ENCODE measurements at regions not wholly inside any gene's neighbourhood (a gene's known extent, or its start where the extent isn't known, plus 50 kb on each side); places are given as distances from the start of the nearest gene placed in this dataset.

DNA sequence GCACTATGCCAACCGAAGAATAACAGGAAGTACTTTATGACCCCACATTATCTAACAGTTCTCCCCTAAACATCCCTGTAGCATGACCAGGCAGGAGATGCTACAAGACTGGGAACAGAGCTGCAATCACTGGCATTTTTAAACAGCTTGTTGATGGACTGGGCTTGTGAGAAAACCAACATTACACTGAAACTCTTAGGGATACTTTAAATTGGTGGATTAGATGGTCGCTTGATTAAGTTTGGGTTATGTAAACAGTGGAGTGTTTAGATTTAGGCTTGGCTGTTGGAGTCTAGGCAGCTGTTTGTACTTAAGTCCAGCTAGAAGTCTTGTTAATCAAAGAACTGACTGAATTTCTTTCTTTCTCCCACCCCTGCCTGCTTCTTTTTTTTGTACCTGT is 234.1 kb upstream of the BMP2 start:
- no peaks in the 10 kb centered on the region for H3K36me3 ChIP-seq (ENCODE audit: insufficient read depth, insufficient read length, low read length)
- no peaks in the 10 kb centered on the region for H3K4me1 ChIP-seq (ENCODE audit: insufficient read depth, insufficient read length)
- TF ChIP-seq ZNF274 (IDR thresholded peaks at IDR 0.05; ENCODE audit: low read depth, low read length) (no peak), YY1 (IDR thresholded peaks at IDR 0.05; ENCODE audit: insufficient read depth, insufficient read length) (no peak), SUZ12 (IDR thresholded peaks at IDR 0.05; ENCODE audit: extremely low read depth, insufficient read depth, insufficient read length) (no peak)
- no peak overlapping the region for H3K9ac ChIP-seq (ENCODE audit: insufficient read length, low read depth)
- H3K27me3 ChIP-seq (ENCODE audit: insufficient read depth, insufficient read length), result no peaks in the 10 kb centered on the region
- no peaks in the 10 kb centered on the region for H3K9me3 ChIP-seq (ENCODE audit: insufficient read depth, low read length)
- DNase-seq (ENCODE audit: low read depth, low spot score), result no peak
- no peak overlapping the region for H3K4me3 ChIP-seq (ENCODE audit: insufficient read length, low read depth)

DNA sequence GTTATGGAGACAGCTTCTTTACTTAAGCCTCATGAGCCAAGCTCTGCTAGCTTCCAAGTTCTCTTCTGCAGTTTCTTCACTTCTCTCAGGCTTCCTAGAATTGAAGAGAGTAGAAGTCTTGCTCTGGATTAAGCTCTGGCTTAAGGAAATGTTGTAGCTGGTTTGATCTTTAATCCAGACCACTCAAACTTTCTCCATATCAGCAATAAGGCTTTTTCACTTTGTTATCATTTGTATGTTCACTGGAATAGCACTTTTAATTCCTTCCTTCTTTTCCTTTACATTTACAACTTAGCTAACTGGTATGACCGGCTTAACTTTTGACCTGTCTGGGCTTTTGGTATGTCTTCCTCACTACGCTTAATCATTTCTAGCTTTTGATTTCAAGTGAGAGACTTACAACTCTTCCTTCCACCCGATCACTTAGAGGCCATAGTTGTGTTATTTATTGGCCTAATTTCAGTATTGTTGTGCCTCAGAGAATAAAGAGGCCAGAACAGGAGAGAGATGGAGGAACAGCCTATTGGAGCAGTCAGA is 236.6 kb upstream of the BMP2 start:
- no peak overlapping the region for H3K9ac ChIP-seq (ENCODE audit: insufficient read length, low read depth)
- no peaks in the 10 kb centered on the region for H3K4me1 ChIP-seq (ENCODE audit: insufficient read depth, insufficient read length)
- TF ChIP-seq YY1 (IDR thresholded peaks at IDR 0.05; ENCODE audit: insufficient read depth, insufficient read length), result no peak
- no peak for TF ChIP-seq SUZ12 (IDR thresholded peaks at IDR 0.05; ENCODE audit: extremely low read depth, insufficient read depth, insufficient read length)
- TF ChIP-seq ZNF274 (IDR thresholded peaks at IDR 0.05; ENCODE audit: low read depth, low read length), result no peak
- H3K4me3 ChIP-seq (ENCODE audit: insufficient read length, low read depth), result no peak overlapping the region
- DNase-seq (ENCODE audit: low read depth, low spot score), result no peak
- no peaks in the 10 kb centered on the region for H3K27me3 ChIP-seq (ENCODE audit: insufficient read depth, insufficient read length)
- no peaks in the 10 kb centered on the region for H3K36me3 ChIP-seq (ENCODE audit: insufficient read depth, insufficient read length, low read length)
- H3K9me3 ChIP-seq (ENCODE audit: insufficient read depth, low read length), result no peaks in the 10 kb centered on the region

DNA sequence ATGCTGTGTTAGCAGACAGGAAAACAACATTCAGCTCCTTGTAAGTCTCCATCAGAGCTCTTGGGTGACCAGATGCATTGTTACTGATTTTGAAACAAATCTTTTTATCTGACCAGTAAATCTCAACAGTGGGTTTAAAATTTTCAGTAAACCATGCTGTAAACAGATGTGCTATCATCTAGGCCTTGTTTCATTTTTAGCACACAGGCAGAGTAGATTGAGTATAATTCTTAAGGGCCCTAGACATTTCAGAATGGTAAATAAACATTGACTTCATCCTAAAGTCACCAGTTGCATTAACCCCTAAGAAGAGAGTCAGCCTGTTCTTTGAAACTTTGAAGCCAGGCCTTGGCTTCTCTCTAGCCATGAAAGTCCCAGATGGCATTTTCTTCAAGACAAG is 237.2 kb upstream of the BMP2 start:
- TF ChIP-seq ZNF274 (IDR thresholded peaks at IDR 0.05; ENCODE audit: low read depth, low read length) (no peak), SUZ12 (IDR thresholded peaks at IDR 0.05; ENCODE audit: extremely low read depth, insufficient read depth, insufficient read length) (no peak), YY1 (IDR thresholded peaks at IDR 0.05; ENCODE audit: insufficient read depth, insufficient read length) (no peak)
- no peaks in the 10 kb centered on the region for H3K4me1 ChIP-seq (ENCODE audit: insufficient read depth, insufficient read length)
- H3K9ac ChIP-seq (ENCODE audit: insufficient read length, low read depth), result no peak overlapping the region
- H3K36me3 ChIP-seq (ENCODE audit: insufficient read depth, insufficient read length, low read length), result no peaks in the 10 kb centered on the region
- no peak for DNase-seq (ENCODE audit: low read depth, low spot score)
- H3K27me3 ChIP-seq (ENCODE audit: insufficient read depth, insufficient read length), result no peaks in the 10 kb centered on the region
- no peaks in the 10 kb centered on the region for H3K9me3 ChIP-seq (ENCODE audit: insufficient read depth, low read length)
- H3K4me3 ChIP-seq (ENCODE audit: insufficient read length, low read depth), result no peak overlapping the region

DNA sequence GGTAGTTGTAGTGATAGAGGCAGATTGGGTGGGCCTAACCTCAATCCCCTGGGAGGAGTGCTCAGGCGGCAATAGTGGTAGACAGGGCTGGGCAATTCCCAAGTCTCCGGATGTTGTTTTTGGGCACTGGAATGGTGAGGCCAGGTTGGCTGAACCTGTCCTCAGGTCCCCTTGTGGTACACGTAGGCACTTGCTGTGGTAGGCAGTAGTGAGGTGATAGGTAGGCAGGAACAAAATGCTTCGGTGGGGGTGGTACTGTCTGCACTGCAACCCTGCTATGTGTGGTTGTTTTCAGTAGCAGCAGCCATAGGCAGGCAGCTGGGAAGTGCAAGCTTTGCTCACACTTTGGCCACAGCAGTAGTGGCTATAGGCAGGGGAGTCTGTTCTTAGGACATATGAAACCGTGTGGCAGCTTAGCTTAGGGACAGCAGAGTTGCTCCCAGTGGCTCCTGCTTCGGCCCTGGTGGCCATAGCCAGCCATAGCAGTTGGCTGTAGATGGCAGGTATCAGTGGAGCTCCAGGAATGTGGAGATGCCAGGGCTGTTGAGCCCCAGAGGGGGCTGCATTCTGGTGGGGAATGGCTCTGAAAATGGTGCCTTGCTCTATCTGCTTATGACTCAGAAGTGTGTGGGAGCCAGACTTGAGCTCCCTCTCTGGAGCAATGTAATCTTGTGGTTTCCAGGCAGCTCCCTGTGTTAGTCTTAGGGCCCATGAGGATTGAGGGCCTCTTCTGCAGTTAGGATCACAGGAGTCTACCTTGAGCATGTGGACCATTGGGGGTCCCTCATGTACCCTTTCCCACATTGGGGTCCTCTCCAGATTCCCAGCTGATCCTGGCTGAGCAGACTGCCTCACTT is 241.8 kb upstream of the BMP2 start:
- H3K9ac ChIP-seq (ENCODE audit: insufficient read length, low read depth), result no peak overlapping the region

DNA sequence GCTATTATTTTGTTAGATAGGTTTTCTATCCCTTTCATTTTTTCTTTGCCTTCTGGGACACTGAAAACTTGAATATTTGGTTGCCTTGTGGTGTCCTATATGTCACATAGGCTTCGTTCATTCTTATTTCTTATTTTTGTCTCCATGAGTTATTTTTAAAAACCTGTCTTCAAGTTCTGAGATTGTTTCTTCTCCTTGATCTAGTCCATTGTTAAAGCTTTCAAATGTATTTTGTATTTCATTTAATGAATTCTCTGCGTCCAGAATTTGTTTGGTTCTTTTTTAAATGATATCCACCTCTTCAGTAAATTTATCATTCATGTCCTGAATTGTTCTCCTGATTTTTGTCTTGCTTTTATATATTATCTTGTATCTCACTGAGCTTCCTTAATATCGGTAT is 243.2 kb upstream of the BMP2 start:
- DNase-seq (ENCODE audit: low read depth, low spot score), result no peak
- no peaks in the 10 kb centered on the region for H3K9me3 ChIP-seq (ENCODE audit: insufficient read depth, low read length)
- H3K27me3 ChIP-seq (ENCODE audit: insufficient read depth, insufficient read length), result no peaks in the 10 kb centered on the region
- no peaks in the 10 kb centered on the region for H3K4me1 ChIP-seq (ENCODE audit: insufficient read depth, insufficient read length)
- H3K36me3 ChIP-seq (ENCODE audit: insufficient read depth, insufficient read length, low read length), result no peaks in the 10 kb centered on the region
- no peak for TF ChIP-seq YY1 (IDR thresholded peaks at IDR 0.05; ENCODE audit: insufficient read depth, insufficient read length)
- H3K4me3 ChIP-seq (ENCODE audit: insufficient read length, low read depth), result no peak overlapping the region
- no peak overlapping the region for H3K9ac ChIP-seq (ENCODE audit: insufficient read length, low read depth)

More for the DNA sequence above, 241.8 kb upstream of the BMP2 start:
- no peaks in the 10 kb centered on the region for H3K27me3 ChIP-seq (ENCODE audit: insufficient read depth, insufficient read length)
- H3K9me3 ChIP-seq (ENCODE audit: insufficient read depth, low read length), result no peaks in the 10 kb centered on the region
- TF ChIP-seq YY1 (IDR thresholded peaks at IDR 0.05; ENCODE audit: insufficient read depth, insufficient read length), result no peak
- no peak for TF ChIP-seq ZNF274 (IDR thresholded peaks at IDR 0.05; ENCODE audit: low read depth, low read length)
- no peak for TF ChIP-seq SUZ12 (IDR thresholded peaks at IDR 0.05; ENCODE audit: extremely low read depth, insufficient read depth, insufficient read length)
- no peaks in the 10 kb centered on the region for H3K36me3 ChIP-seq (ENCODE audit: insufficient read depth, insufficient read length, low read length)
- no peak overlapping the region for H3K4me3 ChIP-seq (ENCODE audit: insufficient read length, low read depth)
- H3K4me1 ChIP-seq (ENCODE audit: insufficient read depth, insufficient read length), result no peaks in the 10 kb centered on the region
- DNase-seq (ENCODE audit: low read depth, low spot score), result peak; percentile 18

DNA sequence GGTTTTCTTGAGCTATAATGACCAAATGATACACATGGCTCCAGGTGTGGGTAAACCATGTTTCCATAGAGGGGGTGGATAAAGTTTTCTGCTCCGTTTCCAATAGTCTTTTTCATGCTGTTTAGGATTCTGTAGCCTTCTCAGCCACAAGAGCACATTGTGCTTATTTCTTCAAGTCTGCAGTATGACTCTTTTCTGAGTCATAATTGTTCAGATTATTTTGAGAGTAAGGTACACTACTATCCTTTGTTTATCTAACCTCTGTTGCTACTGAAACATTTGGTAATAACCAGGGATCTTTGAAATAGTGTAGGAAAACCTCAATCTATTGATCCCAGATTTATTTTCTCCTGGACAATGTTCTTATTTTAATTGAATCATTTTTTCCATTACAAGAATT is 247.9 kb upstream of the BMP2 start:
- Histone ChIP-seq H3K4me1 (ENCODE audit: insufficient read depth, insufficient read length) (no peaks in the 10 kb centered on the region), H3K9ac (ENCODE audit: insufficient read length, low read depth) (no peak overlapping the region), H3K27me3 (ENCODE audit: insufficient read depth, insufficient read length) (no peaks in the 10 kb centered on the region), H3K9me3 (ENCODE audit: insufficient read depth, low read length) (no peaks in the 10 kb centered on the region), H3K36me3 (ENCODE audit: insufficient read depth, insufficient read length, low read length) (no peaks in the 10 kb centered on the region), H3K4me3 (ENCODE audit: insufficient read length, low read depth) (no peak overlapping the region)
- no peak for DNase-seq (ENCODE audit: low read depth, low spot score)
- no peak for TF ChIP-seq YY1 (IDR thresholded peaks at IDR 0.05; ENCODE audit: insufficient read depth, insufficient read length)
- no peak for TF ChIP-seq SUZ12 (IDR thresholded peaks at IDR 0.05; ENCODE audit: extremely low read depth, insufficient read depth, insufficient read length)
- no peak for TF ChIP-seq ZNF274 (IDR thresholded peaks at IDR 0.05; ENCODE audit: low read depth, low read length)

DNA sequence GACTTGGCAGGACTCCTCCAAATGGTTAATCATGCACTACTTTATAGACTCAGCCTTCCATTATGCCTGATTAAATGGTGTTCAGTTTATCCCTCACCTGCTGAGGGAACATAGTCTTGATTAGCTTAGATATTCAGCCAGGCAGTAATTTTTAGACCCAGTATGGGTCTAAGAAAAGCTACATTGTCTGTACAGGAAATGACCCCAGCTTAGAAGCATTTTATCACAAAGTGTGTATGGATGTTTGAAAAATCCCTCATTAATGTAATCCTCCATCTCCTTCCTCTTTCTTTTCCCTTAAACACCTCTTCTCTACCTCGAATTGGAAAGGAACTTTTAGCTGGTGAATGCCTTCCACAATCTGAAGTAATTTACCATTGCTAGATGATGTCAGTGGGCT is 252.2 kb upstream of the BMP2 start:
- no peak for TF ChIP-seq ZNF274 (IDR thresholded peaks at IDR 0.05; ENCODE audit: low read depth, low read length)
- TF ChIP-seq SUZ12 (IDR thresholded peaks at IDR 0.05; ENCODE audit: extremely low read depth, insufficient read depth, insufficient read length), result no peak
- TF ChIP-seq YY1 (IDR thresholded peaks at IDR 0.05; ENCODE audit: insufficient read depth, insufficient read length), result no peak

More for the DNA sequence above, 252.2 kb upstream of the BMP2 start:
- Histone ChIP-seq H3K27me3 (ENCODE audit: insufficient read depth, insufficient read length) (no peaks in the 10 kb centered on the region), H3K9ac (ENCODE audit: insufficient read length, low read depth) (no peak overlapping the region), H3K4me1 (ENCODE audit: insufficient read depth, insufficient read length) (no peaks in the 10 kb centered on the region), H3K36me3 (ENCODE audit: insufficient read depth, insufficient read length, low read length) (no peaks in the 10 kb centered on the region), H3K9me3 (ENCODE audit: insufficient read depth, low read length) (no peaks in the 10 kb centered on the region), H3K4me3 (ENCODE audit: insufficient read length, low read depth) (no peak overlapping the region)
- DNase-seq (ENCODE audit: low read depth, low spot score), result no peak

Data from NT2/D1 (cell line).